ENCODE measurements at regions not wholly inside any gene's neighbourhood (a gene's known extent, or its start where the extent isn't known, plus 50 kb on each side); places are given as distances from the start of the nearest gene placed in this dataset.

DNA sequence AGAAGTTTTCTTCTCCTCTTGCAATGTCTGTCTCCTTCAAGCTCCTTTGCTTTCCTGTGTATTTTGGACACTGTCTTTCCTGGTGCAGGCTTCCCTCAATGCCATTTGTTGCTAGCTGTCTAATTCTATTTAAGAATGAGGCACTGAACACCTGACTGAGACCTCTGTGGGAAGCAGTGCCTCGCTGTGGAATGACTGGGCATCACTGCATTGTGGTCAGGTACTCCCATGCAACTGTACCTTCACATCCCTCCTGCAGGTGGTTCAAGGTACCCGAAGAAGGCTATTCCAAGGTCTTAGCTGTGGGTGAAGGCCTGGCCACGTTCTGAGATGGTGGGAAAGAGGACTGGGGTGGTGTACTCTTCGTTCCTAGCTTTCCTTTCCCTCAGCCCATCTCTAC, 152.8 kb upstream of the CTAGE1 start:
- TF ChIP-seq EZH2 (IDR thresholded peaks at IDR 0.05) (no peak), POLR2AphosphoS5 (IDR thresholded peaks at IDR 0.05; ENCODE audit: borderline replicate concordance, low read depth, low read length) (no peak), FOXP2 (optimal IDR thresholded peaks at IDR 0.05; ENCODE audit: control extremely low read depth, extremely low read length, insufficient read depth) (no peak)
